ENCODE measurements at regions not wholly inside any gene's neighbourhood (a gene's known extent, or its start where the extent isn't known, plus 50 kb on each side); places are given as distances from the start of the nearest gene placed in this dataset.

- TF ChIP-seq ARNTL (CRISPR knock-in tag; IDR thresholded peaks at IDR 0.05; ENCODE audit: borderline replicate concordance, low read depth) = no peak
- TF ChIP-seq ZC3H10 (CRISPR knock-in tag; IDR thresholded peaks at IDR 0.05) = no peak
- TF ChIP-seq POU6F1 (CRISPR knock-in tag; IDR thresholded peaks at IDR 0.05; ENCODE audit: borderline replicate concordance, low read depth) = no peak
- TF ChIP-seq OSR1 (CRISPR knock-in tag; IDR thresholded peaks at IDR 0.05) = no peak
- TF ChIP-seq TCF4 (CRISPR knock-in tag; IDR thresholded peaks at IDR 0.05; ENCODE audit: borderline replicate concordance) = no peak
Observed at GRCh38 chr1:30275926-30276764, 447.2 kb downstream of the MATN1 start.
